H1 (cell line): ENCODE measurements at regions not wholly inside any gene's neighbourhood (a gene's known extent, or its start where the extent isn't known, plus 50 kb on each side); places are given as distances from the start of the nearest gene placed in this dataset.

ENCODE experiments used
- CTCF ChIA-PET: fragments of 300-600 bp; sonication (Branson Sonifier 250); formaldehyde crosslinking; loops from one replicate; lab custom pipeline; 2021; ENCODE audit not compliant: partially characterized antibody; lab: Charles Lee
- POLR2A ChIA-PET: fragments of 300-600 bp; sonication (Branson Sonifier 250); formaldehyde crosslinking; loops from one replicate; lab custom pipeline; 2021; ENCODE audit warnings: inconsistent platforms; ENCODE audit not compliant: partially characterized antibody; lab: Charles Lee
- DNase-seq, 2 experiments: peaks; one replicate each; pipeline versions ENCODE4 v3.0.0 to v3.0.0-alpha.2; 2010 to 2022; ENCODE audit warnings: low spot score in 2 of 2, low read depth in 1 of 2, mixed read lengths in 1 of 2
- FAIRE-seq: peaks from 2 replicates; lab custom pipeline; 2011; peaks lifted over from hg19 to GRCh38; lab: Jason Lieb, UNC
- H2AFZ ChIP-seq: 2 replicates; pipeline ENCODE4 v1.8.1; 2012; ENCODE audit warnings: low read length, inconsistent platforms
- H2AK5ac ChIP-seq: 2 replicates; pipeline ENCODE4 v1.6.1; 2013; ENCODE audit warnings: low read depth, low read length
- H2BK120ac ChIP-seq: replicated peaks from 2 replicates; pipeline ENCODE3; 2013; ENCODE audit warnings: low read depth, low read length, inconsistent platforms
- H2BK12ac ChIP-seq: 2 replicates; pipeline ENCODE4 v1.6.1; 2013; ENCODE audit warnings: low read depth, low read length
- H2BK15ac ChIP-seq: 2 replicates; pipeline ENCODE4 v1.6.1; 2013; ENCODE audit warnings: low read length
- H2BK20ac ChIP-seq: 2 replicates; pipeline ENCODE4 v1.6.1; 2013; ENCODE audit warnings: low read length
- H2BK5ac ChIP-seq: 2 replicates; pipeline ENCODE4 v1.6.1; 2013; ENCODE audit warnings: low read depth, low read length
- H3K14ac ChIP-seq: 2 replicates; pipeline ENCODE4 v1.6.1; 2013; ENCODE audit warnings: inconsistent platforms; ENCODE audit not compliant: insufficient read length
- H3K18ac ChIP-seq: 2 replicates; pipeline ENCODE4 v1.6.1; 2013; ENCODE audit warnings: low read length; ENCODE audit errors: extremely low read depth
- H3K23ac ChIP-seq: 2 replicates; pipeline ENCODE4 v1.6.1; 2013; ENCODE audit warnings: inconsistent platforms; ENCODE audit not compliant: insufficient read length
- H3K23me2 ChIP-seq: 2 replicates; pipeline ENCODE4 v1.6.1; 2013; ENCODE audit warnings: low read depth, low read length
- H3K27ac ChIP-seq: 2 replicates; pipeline ENCODE4 v1.6.1; 2011; ENCODE audit warnings: low read depth, low read length, inconsistent platforms
- H3K27me3 ChIP-seq, 4 experiments: replicated peaks in 1 of 4; 1 replicate in 1 of 4; 2 replicates in 3 of 4; pipeline versions ENCODE4 v1.6.1 to v1.8.1; 2011 to 2013; ENCODE audit warnings: low read length in 3 of 4, mild to moderate bottlenecking in 3 of 4, inconsistent platforms in 2 of 4, mixed read lengths in 2 of 4, moderate library complexity in 1 of 4; ENCODE audit not compliant: control insufficient read depth in 3 of 4, insufficient read depth in 3 of 4; ENCODE audit errors: extremely low read depth in 1 of 4
- H3K36me3 ChIP-seq, 4 experiments: 2 replicates each; pipeline versions ENCODE4 v1.6.1 to v1.8.1; 2011 to 2013; ENCODE audit warnings: mild to moderate bottlenecking in 4 of 4, low read length in 3 of 4, moderate library complexity in 2 of 4, control low read depth in 1 of 4, inconsistent platforms in 1 of 4; ENCODE audit not compliant: insufficient read depth in 4 of 4, control insufficient read depth in 2 of 4
- H3K4ac ChIP-seq: replicated peaks from 2 replicates; pipeline ENCODE3; 2013; ENCODE audit warnings: low read length, low read depth, mixed read lengths, inconsistent platforms; ENCODE audit not compliant: insufficient read length
- H3K4me1 ChIP-seq, 4 experiments: replicated peaks in 1 of 4; 1 replicate in 1 of 4; 2 replicates in 3 of 4; pipeline versions ENCODE4 v1.6.1 to v1.8.1; 2011 to 2013; ENCODE audit warnings: low read length in 3 of 4, inconsistent platforms in 2 of 4, mixed read lengths in 1 of 4; ENCODE audit not compliant: insufficient read depth in 4 of 4, control insufficient read depth in 3 of 4
- H3K4me2 ChIP-seq, 2 experiments: 2 replicates each; pipeline versions ENCODE4 v1.6.1 to v1.8.1; 2011 to 2013; ENCODE audit warnings: low read depth in 2 of 2, low read length in 2 of 2, control low read depth in 1 of 2, inconsistent platforms in 1 of 2, mild to moderate bottlenecking in 1 of 2; ENCODE audit not compliant: insufficient read depth in 1 of 2
- H3K4me3 ChIP-seq, 4 experiments: fragments of 200-600, 300-600 bp in 1 of 4; sonication (generic), shearing (Covaris generic), sonication (Bioruptor Twin) in 1 of 4; 2 replicates each; pipeline versions ENCODE4 v1.5.1 to v1.8.1; 2011 to 2016; ENCODE audit warnings: low read length in 4 of 4, low read depth in 3 of 4, control low read depth in 2 of 4, inconsistent platforms in 2 of 4, mild to moderate bottlenecking in 2 of 4, mixed read lengths in 1 of 4, moderate library complexity in 1 of 4; ENCODE audit not compliant: insufficient read depth in 2 of 4; ENCODE audit errors: extremely low read depth in 1 of 4
- H3K56ac ChIP-seq: replicated peaks from 2 replicates; pipeline ENCODE3; 2013; ENCODE audit warnings: low read depth, mild to moderate bottlenecking, mixed read lengths, low read length, inconsistent platforms; ENCODE audit not compliant: insufficient read length
- H3K79me1 ChIP-seq: 2 replicates; pipeline ENCODE4 v1.6.1; 2013; ENCODE audit warnings: low read depth, low read length, control low read depth
- H3K79me2 ChIP-seq, 2 experiments: 2 replicates each; pipeline versions ENCODE4 v1.6.1 to v1.8.1; 2012 to 2013; ENCODE audit warnings: low read length in 2 of 2, mild to moderate bottlenecking in 2 of 2, inconsistent platforms in 1 of 2; ENCODE audit not compliant: insufficient read depth in 2 of 2, control insufficient read depth in 1 of 2
- H3K9ac ChIP-seq, 4 experiments: replicated peaks in 1 of 4; 1 replicate in 1 of 4; 2 replicates in 3 of 4; pipeline versions ENCODE4 v1.6.1 to v1.8.1; 2011 to 2013; ENCODE audit warnings: low read depth in 3 of 4, low read length in 3 of 4, control low read depth in 2 of 4, mild to moderate bottlenecking in 2 of 4, moderate library complexity in 2 of 4, inconsistent platforms in 1 of 4; ENCODE audit errors: extremely low read depth in 1 of 4
- H3K9me3 ChIP-seq, 2 experiments: 2 replicates each; pipeline versions ENCODE4 v1.6.1 to v1.8.1; 2012 to 2013; ENCODE audit warnings: mild to moderate bottlenecking in 2 of 2, moderate library complexity in 2 of 2, control low read depth in 1 of 2, inconsistent platforms in 1 of 2, low read depth in 1 of 2, low read length in 1 of 2, mixed read lengths in 1 of 2; ENCODE audit not compliant: insufficient read depth in 2 of 2
- H4K20me1 ChIP-seq, 2 experiments: replicated peaks in 1 of 2; 2 replicates each; pipeline versions ENCODE3 to v1.8.1; 2011 to 2013; ENCODE audit warnings: inconsistent platforms in 2 of 2, low read length in 2 of 2, mild to moderate bottlenecking in 1 of 2; ENCODE audit not compliant: insufficient read depth in 2 of 2, control insufficient read depth in 1 of 2
- H4K5ac ChIP-seq: 2 replicates; pipeline ENCODE4 v1.6.1; 2013; ENCODE audit warnings: low read length, low read depth, mixed read lengths, inconsistent platforms; ENCODE audit not compliant: insufficient read length
- H4K8ac ChIP-seq: 2 replicates; pipeline ENCODE4 v1.8.0; 2013; ENCODE audit warnings: mild to moderate bottlenecking, moderate library complexity, low read length, inconsistent platforms; ENCODE audit not compliant: insufficient read depth; ENCODE audit errors: extremely low read depth
- H4K91ac ChIP-seq: replicated peaks from 2 replicates; pipeline ENCODE3; 2013; ENCODE audit warnings: low read length, mixed read lengths, inconsistent platforms; ENCODE audit not compliant: insufficient read length
- ATF2 ChIP-seq: IDR thresholded peaks from 2 replicates; pipeline ENCODE4 v1.6.1; 2012; ENCODE audit warnings: low read length, inconsistent platforms
- BCL11A ChIP-seq, 2 experiments: IDR thresholded peaks; one replicate each; pipeline ENCODE4 v1.6.1; 2011; ENCODE audit warnings: low read depth in 2 of 2, low read length in 2 of 2, mild to moderate bottlenecking in 2 of 2
- BRCA1 ChIP-seq: IDR thresholded peaks from 2 replicates; pipeline ENCODE4 v1.6.1; 2012; ENCODE audit warnings: low read depth, low read length, improper control_type of control experiment
- EZH2 ChIP-seq: fragments of 200-600 bp; sonication (generic); IDR thresholded peaks from 2 replicates; pipeline ENCODE4 v1.7.1; 2012; ENCODE audit warnings: low read depth, mild to moderate bottlenecking, moderate library complexity, low read length, inconsistent platforms; ENCODE audit not compliant: severe bottlenecking
- GTF2F1 ChIP-seq: IDR thresholded peaks from 2 replicates; pipeline ENCODE4 v1.6.1; 2012; ENCODE audit warnings: low read depth, low read length, improper control_type of control experiment, borderline replicate concordance
- HDAC6 ChIP-seq: IDR thresholded peaks from one replicate; pipeline ENCODE4 v1.7.1; 2012; ENCODE audit warnings: low read depth, mild to moderate bottlenecking, inconsistent platforms, low read length, moderate library complexity
- JUN ChIP-seq: IDR thresholded peaks from 2 replicates; pipeline ENCODE4 v1.6.1; 2011; ENCODE audit warnings: low read depth, mild to moderate bottlenecking, improper control_type of control experiment, low read length
- SIX5 ChIP-seq: IDR thresholded peaks from 2 replicates; pipeline ENCODE4 v1.6.1; 2011; ENCODE audit warnings: mild to moderate bottlenecking, low read depth, low read length
- WGBS, 2 experiments: shearing (Covaris generic) in 1 of 2; methylation state at CpG; one replicate each; pipeline versions ENCODE4 v1.1.6 to v1.1.7; 2013 to 2015; ENCODE audit warnings: low lambda C conversion rate in 2 of 2, mixed read lengths in 2 of 2, inconsistent platforms in 1 of 2, low coverage in 1 of 2, missing lambda C conversion rate in 1 of 2; ENCODE audit not compliant: insufficient replicate concordance in 2 of 2, insufficient coverage in 1 of 2, insufficient read length in 1 of 2; ENCODE audit errors: extremely low coverage in 1 of 2, missing lambda C conversion rate in 1 of 2; 5-methylcytosine and 5-hydroxymethylcytosine counted together
- TF ChIP-seq, protein P1 (sequence below): IDR thresholded peaks from 2 replicates; pipeline ENCODE4 v1.6.1; 2011; ENCODE audit warnings: low read depth, mild to moderate bottlenecking, low read length; ENCODE audit not compliant: insufficient read depth

DNA sequence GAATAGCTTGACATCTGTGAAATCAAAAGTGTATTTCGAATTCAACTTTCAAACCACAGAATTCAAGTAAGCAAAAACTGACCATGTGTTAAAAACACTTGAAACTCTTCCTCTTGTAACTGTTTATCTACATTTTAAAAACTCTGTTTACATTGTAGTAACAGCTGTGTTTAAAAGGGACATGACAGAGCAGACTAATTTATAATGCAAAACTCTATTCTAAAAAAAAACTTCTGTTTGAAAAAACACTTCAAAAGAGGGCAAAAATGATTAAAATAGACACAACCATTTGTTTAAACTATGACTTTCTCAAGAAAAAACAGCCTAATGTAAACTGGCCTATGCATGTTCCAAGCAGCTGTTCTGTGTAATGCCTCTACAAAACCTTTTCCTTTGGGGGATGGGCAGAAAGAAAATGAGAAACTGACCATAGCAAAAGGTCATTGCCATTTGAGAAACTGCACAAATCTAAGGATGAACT, 149.1 kb upstream of the HMGA2 start:
- H3K23ac ChIP-seq: no peak overlapping the region
- POLR2A ChIA-PET: interaction anchor here (0.6 kb wide), 1 partner anchor 215 kb away, joined by 3 read pairs; no protein-coding TSS in a partner anchor
- no peaks in the 10 kb centered on the region for H3K27me3 ChIP-seq
- no peak overlapping the region for H3K56ac ChIP-seq
- no peak overlapping the region for H3K18ac ChIP-seq
- DNase-seq (no peak), FAIRE-seq (no peak)
- no peak overlapping the region for H4K5ac ChIP-seq
- no peak overlapping the region for H2AFZ ChIP-seq
- no peak overlapping the region for H2AK5ac ChIP-seq
- H3K79me1 ChIP-seq: no peaks in the 10 kb centered on the region
- CTCF ChIA-PET: interaction anchor here (1.2 kb wide), 2 partner anchors 21 to 118 kb away, joined by 3 to 4 read pairs; no protein-coding TSS in a partner anchor
- H3K79me2 ChIP-seq: no peaks in the 10 kb centered on the region
- H2BK15ac ChIP-seq: no peak overlapping the region
- no peak overlapping the region for H2BK5ac ChIP-seq
- H3K23me2 ChIP-seq: no peaks in the 10 kb centered on the region
- no peak overlapping the region for H4K8ac ChIP-seq
- H3K9me3 ChIP-seq: no peaks in the 10 kb centered on the region
- H2BK12ac ChIP-seq: no peak overlapping the region
- H3K4me1 ChIP-seq: no peaks in the 10 kb centered on the region
- no peaks in the 10 kb centered on the region for H4K20me1 ChIP-seq
- no peak overlapping the region for H4K91ac ChIP-seq
- no peak overlapping the region for H3K4me2 ChIP-seq
- H2BK120ac ChIP-seq: no peak overlapping the region
- no peak overlapping the region for H3K4me3 ChIP-seq
- WGBS, 2 experiments: 93% methylated on average over 1 of the region's 1 CpG; no CpG with 5 or more reads in 1 of the 2 experiments
- H3K9ac ChIP-seq: no peak overlapping the region
- no peaks in the 10 kb centered on the region for H3K36me3 ChIP-seq
- no peak overlapping the region for H3K14ac ChIP-seq
- H3K27ac ChIP-seq: no peak overlapping the region
- H3K4ac ChIP-seq: no peak overlapping the region
- H2BK20ac ChIP-seq: no peak overlapping the region
- no peak for TF ChIP-seq ATF2
- TF ChIP-seq JUN: no peak
- no peak for TF ChIP-seq BCL11A (IDR thresholded peaks at IDR 0.05; ENCODE audit: low read depth in 2 of 2, low read length in 2 of 2)
- TF ChIP-seq, protein P1, sequence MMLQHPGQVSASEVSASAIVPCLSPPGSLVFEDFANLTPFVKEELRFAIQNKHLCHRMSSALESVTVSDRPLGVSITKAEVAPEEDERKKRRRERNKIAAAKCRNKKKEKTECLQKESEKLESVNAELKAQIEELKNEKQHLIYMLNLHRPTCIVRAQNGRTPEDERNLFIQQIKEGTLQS: no peak
- TF ChIP-seq BRCA1: no peak
- TF ChIP-seq SIX5: no peak
- no peak for TF ChIP-seq EZH2
- no peak for TF ChIP-seq GTF2F1
- no peak for TF ChIP-seq HDAC6
